IMR-90 (cell line): ENCODE measurements at regions not wholly inside any gene's neighbourhood (a gene's known extent, or its start where the extent isn't known, plus 50 kb on each side); places are given as distances from the start of the nearest gene placed in this dataset.

Experiments used
- ATAC-seq: fragments of 200-7000 bp; cut with Tn5 transposase; 2 replicates; pipeline ENCODE4 v1.9.1; 2020; ENCODE audit warnings: low read depth, mild to moderate bottlenecking, moderate library complexity
- BruUV-seq: library from RNA; stranded (reverse); fragments of 400-500 nt; replicated peaks from 2 replicates; lab custom pipeline; 2021; lab: Mats Ljungman, UMichigan
- CTCF ChIA-PET: fragments of 300-600 bp; formaldehyde crosslinking; extraction: SDS; loops from one replicate; lab custom pipeline; 2021; ENCODE audit warnings: antibody characterized with exemption; lab: Yijun Ruan, JAX
- POLR2A ChIA-PET: fragments of 300-600 bp; sonication (Branson Sonifier 250); formaldehyde crosslinking; loops from one replicate; lab custom pipeline; 2022; ENCODE audit warnings: antibody characterized with exemption; ENCODE audit not compliant: unreplicated experiment; lab: Charles Lee
- DNase-seq: peaks from one replicate; pipeline ENCODE4 v3.0.0; 2013
- H2AFZ ChIP-seq: replicated peaks from 2 replicates; pipeline ENCODE3; 2013; ENCODE audit warnings: low read length, mild to moderate bottlenecking; ENCODE audit not compliant: poor library complexity
- H2AK5ac ChIP-seq: 2 replicates; pipeline ENCODE4 v1.6.1; 2013; ENCODE audit warnings: low read depth, low read length, inconsistent platforms
- H2AK9ac ChIP-seq: replicated peaks from 2 replicates; pipeline ENCODE3; 2013; ENCODE audit warnings: mild to moderate bottlenecking, low read depth, low read length, moderate library complexity; ENCODE audit not compliant: poor library complexity
- H2BK120ac ChIP-seq: 2 replicates; pipeline ENCODE4 v1.6.1; 2013; ENCODE audit warnings: low read depth, low read length, inconsistent platforms
- H2BK15ac ChIP-seq: 3 replicates; pipeline ENCODE4 v1.6.1; 2013; ENCODE audit warnings: low read depth, low read length, inconsistent platforms
- H2BK20ac ChIP-seq: 2 replicates; pipeline ENCODE4 v1.6.1; 2013; ENCODE audit warnings: low read depth, mild to moderate bottlenecking, inconsistent platforms, low read length, moderate library complexity
- H2BK5ac ChIP-seq: 2 replicates; pipeline ENCODE4 v1.6.1; 2013; ENCODE audit warnings: mild to moderate bottlenecking, low read depth, low read length, inconsistent platforms; ENCODE audit not compliant: poor library complexity, severe bottlenecking
- H3K14ac ChIP-seq: replicated peaks from 2 replicates; pipeline ENCODE4 v1.6.1; 2013; ENCODE audit warnings: low read depth, low read length, inconsistent platforms
- H3K18ac ChIP-seq: 2 replicates; pipeline ENCODE4 v1.6.1; 2013; ENCODE audit warnings: low read depth, low read length, control low read depth
- H3K23ac ChIP-seq: 2 replicates; pipeline ENCODE4 v1.6.1; 2013; ENCODE audit warnings: low read depth, low read length, inconsistent platforms
- H3K27ac ChIP-seq: 2 replicates; pipeline ENCODE4 v1.5.1; 2013; ENCODE audit warnings: mild to moderate bottlenecking, control low read depth, low read length; ENCODE audit not compliant: insufficient read depth
- H3K27me3 ChIP-seq: 2 replicates; pipeline ENCODE4 v1.6.1; 2013; ENCODE audit warnings: low read length; ENCODE audit not compliant: control insufficient read depth, insufficient read depth
- H3K36me3 ChIP-seq: 2 replicates; pipeline ENCODE4 v1.6.1; 2013; ENCODE audit warnings: low read length, mixed read lengths; ENCODE audit not compliant: control insufficient read depth, insufficient read depth
- H3K4ac ChIP-seq: 2 replicates; pipeline ENCODE4 v1.6.1; 2013; ENCODE audit warnings: low read depth, low read length, inconsistent platforms
- H3K4me1 ChIP-seq: 2 replicates; pipeline ENCODE4 v1.6.1; 2013; ENCODE audit warnings: low read length, mixed read lengths; ENCODE audit not compliant: control insufficient read depth, insufficient read depth
- H3K4me2 ChIP-seq: 2 replicates; pipeline ENCODE4 v1.6.1; 2013; ENCODE audit warnings: low read depth, mild to moderate bottlenecking, control low read depth, low read length, moderate library complexity
- H3K4me3 ChIP-seq: 2 replicates; pipeline ENCODE4 v1.5.1; 2013; ENCODE audit warnings: low read depth, mild to moderate bottlenecking, control low read depth, low read length, moderate library complexity; ENCODE audit not compliant: insufficient read depth
- H3K56ac ChIP-seq: 2 replicates; pipeline ENCODE4 v1.6.1; 2013; ENCODE audit warnings: low read length, inconsistent platforms; ENCODE audit not compliant: insufficient read depth; ENCODE audit errors: extremely low read depth
- H3K79me1 ChIP-seq, 2 experiments: 2 replicates each; pipeline ENCODE4 v1.6.1; 2013; ENCODE audit warnings: low read length in 2 of 2, inconsistent platforms in 1 of 2, low read depth in 1 of 2
- H3K9ac ChIP-seq: 2 replicates; pipeline ENCODE4 v1.6.1; 2013; ENCODE audit warnings: low read depth, low read length, control low read depth
- H3K9me1 ChIP-seq: 2 replicates; pipeline ENCODE4 v1.6.1; 2013; ENCODE audit warnings: low read length, inconsistent platforms; ENCODE audit not compliant: insufficient read depth
- H3K9me3 ChIP-seq: 2 replicates; pipeline ENCODE4 v1.6.1; 2013; ENCODE audit warnings: low read length; ENCODE audit not compliant: control insufficient read depth, insufficient read depth
- H4K20me1 ChIP-seq: 2 replicates; pipeline ENCODE4 v1.6.1; 2013; ENCODE audit warnings: low read length, inconsistent platforms; ENCODE audit not compliant: insufficient read depth
- H4K5ac ChIP-seq: 2 replicates; pipeline ENCODE4 v1.6.1; 2013; ENCODE audit warnings: mild to moderate bottlenecking, low read depth, low read length, control low read depth
- H4K8ac ChIP-seq, 2 experiments: 2 replicates each; pipeline ENCODE4 v1.6.1; 2013; ENCODE audit warnings: low read depth in 2 of 2, low read length in 2 of 2, control low read depth in 1 of 2, inconsistent platforms in 1 of 2
- H4K91ac ChIP-seq: 2 replicates; pipeline ENCODE4 v1.6.1; 2013; ENCODE audit warnings: low read depth, low read length, inconsistent platforms; ENCODE audit not compliant: insufficient read depth
- BHLHE40 ChIP-seq: fragments of 150-350 bp; IDR thresholded peaks from 2 replicates; pipeline ENCODE4 v1.6.1; 2016; ENCODE audit warnings: mild to moderate bottlenecking, low read depth, low read length
- CEBPB ChIP-seq: IDR thresholded peaks from 2 replicates; pipeline ENCODE4 v1.6.1; 2012; ENCODE audit warnings: low read depth, low read length, improper control_type of control experiment
- FOS ChIP-seq: fragments of 150-350 bp; IDR thresholded peaks from 2 replicates; pipeline ENCODE4 v1.6.1; 2016; ENCODE audit warnings: low read depth, low read length
- MAFK ChIP-seq: IDR thresholded peaks from 2 replicates; pipeline ENCODE4 v1.6.1; 2012; ENCODE audit warnings: low read depth, low read length, improper control_type of control experiment
- MAZ ChIP-seq: IDR thresholded peaks from 2 replicates; pipeline ENCODE4 v1.6.1; 2012; ENCODE audit warnings: low read depth, mild to moderate bottlenecking, low read length, improper control_type of control experiment, moderate library complexity, borderline replicate concordance
- RCOR1 ChIP-seq: IDR thresholded peaks from 2 replicates; pipeline ENCODE4 v1.6.1; 2012; ENCODE audit warnings: mild to moderate bottlenecking, low read length, improper control_type of control experiment; ENCODE audit not compliant: insufficient replicate concordance
- RFX5 ChIP-seq: IDR thresholded peaks from 2 replicates; pipeline ENCODE4 v1.8.0; 2012; ENCODE audit warnings: low read depth, mild to moderate bottlenecking, low read length, moderate library complexity
- SMC3 ChIP-seq: fragments of 150-350 bp; IDR thresholded peaks from 2 replicates; pipeline ENCODE4 v1.6.1; 2016; ENCODE audit warnings: low read depth, mild to moderate bottlenecking, antibody characterized with exemption, low read length, moderate library complexity
- WGBS, 2 experiments: methylation state at CpG; one replicate each; pipeline versions ENCODE4 v1.1.5 to v1.1.7; 2013; ENCODE audit warnings: missing lambda C conversion rate in 2 of 2; ENCODE audit not compliant: insufficient read length in 1 of 2; ENCODE audit errors: extremely low coverage in 2 of 2; 5-methylcytosine and 5-hydroxymethylcytosine counted together
- dilution Hi-C: fragments of 300-500 bp; cut with HindIII; formaldehyde crosslinking; loops from one replicate; pipeline ENCODE4 v1.14.3; 2018; ENCODE audit warnings: low sequenced_read_pairs; ENCODE audit not compliant: unreplicated experiment
- in situ Hi-C: fragments of 300-500 bp; cut with MboI; formaldehyde crosslinking; loops from 3 replicates; pipeline ENCODE4 v1.14.3; 2019; ENCODE audit warnings: low sequenced_read_pairs, inconsistent platforms, mixed read lengths
- intact Hi-C: fragments of 100-400 bp; cut with micrococcal nuclease; formaldehyde crosslinking; loops from 2 replicates; pipeline ENCODE4 v1.10.0; 2022
- TF ChIP-seq, protein P1 (sequence below): fragments of 150-350 bp; IDR thresholded peaks from 2 replicates; pipeline ENCODE4 v1.6.1; 2016; ENCODE audit warnings: low read depth, mild to moderate bottlenecking, low read length, moderate library complexity, borderline replicate concordance

DNA sequence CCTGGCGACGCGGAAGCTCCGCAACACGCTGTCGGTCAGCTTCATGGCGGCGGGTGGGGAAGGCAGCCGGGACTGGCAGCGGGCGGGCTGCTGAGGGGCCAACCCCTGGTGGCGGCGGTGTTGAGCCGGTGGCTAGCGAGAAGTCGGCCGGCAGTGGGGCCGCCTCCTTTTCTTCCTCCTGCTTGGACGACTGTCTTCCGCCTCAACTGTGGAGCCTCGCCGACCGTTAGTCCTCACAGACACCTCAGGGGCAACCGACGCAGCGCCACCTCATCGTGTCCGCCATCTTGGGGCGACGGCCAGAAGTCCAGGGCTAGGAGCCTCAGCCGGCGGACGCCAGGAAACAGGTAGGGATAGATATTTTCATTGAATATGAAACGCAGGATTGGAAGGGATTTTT lies 875.1 kb downstream of the NSUN3 start:
- Histone ChIP-seq H3K9me3 (peaks cover 14% of the 10 kb centered on the region), H3K18ac (no peak overlapping the region), H2AFZ (no peak overlapping the region), H3K4me3 (no peak overlapping the region), H2BK5ac (no peak overlapping the region), H3K4me2 (no peak overlapping the region), H3K4me1 (no peaks in the 10 kb centered on the region), H2BK20ac (no peak overlapping the region), H3K14ac (no peak overlapping the region), H4K91ac (no peak overlapping the region), H3K27ac (no peak overlapping the region), H3K9ac (no peak overlapping the region), H2BK120ac (no peak overlapping the region), H3K56ac (no peak overlapping the region), H2AK5ac (no peak overlapping the region), H3K4ac (no peak overlapping the region), H2AK9ac (no peak overlapping the region), H4K20me1 (no peaks in the 10 kb centered on the region), H4K8ac (no peak overlapping the region), H3K9me1 (no peaks in the 10 kb centered on the region), H4K5ac (no peak overlapping the region), H3K36me3 (no peaks in the 10 kb centered on the region), H2BK15ac (no peak overlapping the region), H3K27me3 (no peaks in the 10 kb centered on the region), H3K23ac (no peak overlapping the region), H3K79me1 (no peaks in the 10 kb centered on the region)
- TF ChIP-seq BHLHE40 (no peak), RCOR1 (no peak), MAFK (no peak), CEBPB (no peak), SMC3 (no peak), RFX5 (no peak), MAZ (no peak), FOS (no peak)
- TF ChIP-seq, protein P1, sequence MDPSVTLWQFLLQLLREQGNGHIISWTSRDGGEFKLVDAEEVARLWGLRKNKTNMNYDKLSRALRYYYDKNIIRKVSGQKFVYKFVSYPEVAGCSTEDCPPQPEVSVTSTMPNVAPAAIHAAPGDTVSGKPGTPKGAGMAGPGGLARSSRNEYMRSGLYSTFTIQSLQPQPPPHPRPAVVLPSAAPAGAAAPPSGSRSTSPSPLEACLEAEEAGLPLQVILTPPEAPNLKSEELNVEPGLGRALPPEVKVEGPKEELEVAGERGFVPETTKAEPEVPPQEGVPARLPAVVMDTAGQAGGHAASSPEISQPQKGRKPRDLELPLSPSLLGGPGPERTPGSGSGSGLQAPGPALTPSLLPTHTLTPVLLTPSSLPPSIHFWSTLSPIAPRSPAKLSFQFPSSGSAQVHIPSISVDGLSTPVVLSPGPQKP = no peak
- intact Hi-C loops = no loop called here
- in situ Hi-C loops = no loop called here
- ATAC-seq (no peak), DNase-seq (no peak)
- ChIA-PET POLR2A (no interaction called here), CTCF (no interaction called here)
- no TSS peak for BruUV-seq
- dilution Hi-C loops = no loop called here
- WGBS, 2 experiments = 92% methylated on average over 15 of the region's 34 CpGs; no CpG with 5 or more reads in 1 of the 2 experiments
